K562 (cell line): ENCODE measurements at regions not wholly inside any gene's neighbourhood (a gene's known extent, or its start where the extent isn't known, plus 50 kb on each side); places are given as distances from the start of the nearest gene placed in this dataset.

ENCODE experiments used
- GATA2 ChIP-seq: sonication (generic); formaldehyde crosslinking; IDR thresholded peaks from 2 replicates; pipeline ENCODE4 v1.4.0; 2020; ENCODE audit warnings: mild to moderate bottlenecking, missing genetic modification reagents
- KAT2B ChIP-seq: IDR thresholded peaks from one replicate; pipeline ENCODE4 v1.6.1; 2012; ENCODE audit warnings: low read depth, mild to moderate bottlenecking, control low read depth, inconsistent platforms, low read length, moderate library complexity
- SMARCB1 ChIP-seq: IDR thresholded peaks from 2 replicates; pipeline ENCODE4 v1.6.1; 2011; ENCODE audit warnings: improper control_type of control experiment, low read depth; ENCODE audit not compliant: insufficient read length
- SNRNP70 ChIP-seq: fragments of 200-400 bp; formaldehyde crosslinking; optimal IDR thresholded peaks from 2 replicates; pipeline ENCODE3; 2017; ENCODE audit warnings: low read depth, low read length
- SP1 ChIP-seq: sonication (generic); formaldehyde crosslinking; IDR thresholded peaks from 2 replicates; pipeline ENCODE4 v1.8.1; 2022; ENCODE audit warnings: mild to moderate bottlenecking, missing genetic modification reagents
- SRF ChIP-seq, 2 experiments: fragments of 250-450, 450-650 bp in 1 of 2; sonication (Bioruptor Pico) in 1 of 2; sonication (generic) in 1 of 2; formaldehyde crosslinking; IDR thresholded peaks; 2 replicates each; pipeline versions ENCODE4 v1.5.0 to v1.5.1; 2020 to 2022; ENCODE audit warnings: mild to moderate bottlenecking in 1 of 2, missing genetic modification reagents in 1 of 2
- ZBTB7A ChIP-seq: IDR thresholded peaks from 2 replicates; pipeline ENCODE4 v1.6.1; 2011; ENCODE audit warnings: low read depth, mild to moderate bottlenecking, low read length, moderate library complexity, borderline replicate concordance; ENCODE audit not compliant: control insufficient read depth
- ZNF274 ChIP-seq: IDR thresholded peaks from 2 replicates; pipeline ENCODE4 v1.6.1; 2011; ENCODE audit warnings: low read depth, mild to moderate bottlenecking, low read length, moderate library complexity, borderline replicate concordance
- TF ChIP-seq, protein P1 (sequence below), 3 experiments: IDR thresholded peaks in 2 of 3; conservative IDR thresholded peaks in 1 of 3; 2 replicates each; pipeline ENCODE4 v1.5.1; 2011 to 2012; ENCODE audit warnings: low read length in 3 of 3, mild to moderate bottlenecking in 3 of 3, control low read depth in 2 of 3, improper control_type of control experiment in 1 of 3, inconsistent platforms in 1 of 3, low read depth in 1 of 3, mixed read lengths in 1 of 3, moderate library complexity in 1 of 3; ENCODE audit not compliant: insufficient read depth in 2 of 3
- TF ChIP-seq, protein P2 (sequence below): fragments of 250-450 bp; sonication (Bioruptor Pico); IDR thresholded peaks from 2 replicates; pipeline ENCODE4 v1.5.0; 2022; ENCODE audit warnings: mild to moderate bottlenecking

DNA sequence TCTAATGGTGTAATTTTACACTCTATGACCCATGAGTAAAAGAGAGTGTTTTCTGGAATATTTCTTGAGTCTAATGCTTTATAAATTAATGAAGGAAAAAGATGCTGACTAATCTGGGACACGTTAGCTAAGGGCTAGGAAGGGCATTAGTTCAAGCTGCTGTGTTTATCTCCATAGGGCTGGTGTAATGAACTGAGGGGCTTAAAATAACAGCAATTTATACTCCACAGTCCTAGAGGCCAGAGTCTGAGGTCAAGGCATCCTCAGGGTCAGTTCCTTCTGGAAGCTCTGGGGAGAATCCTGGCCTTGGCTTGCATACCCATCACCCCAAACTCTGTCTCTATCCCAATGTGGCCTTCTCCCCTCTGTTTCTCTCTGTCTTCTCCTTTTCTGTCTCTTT is 105.2 kb upstream of the PFKP start:
- TF ChIP-seq SNRNP70 (no peak), SMARCB1 (no peak), ZNF274 (no peak), SRF (CRISPR knock-in tag; IDR thresholded peaks at IDR 0.05) (no peak), GATA2 (CRISPR knock-in tag) (no peak), KAT2B (no peak), ZBTB7A (no peak), SP1 (CRISPR knock-in tag) (no peak)
- TF ChIP-seq, protein P1, sequence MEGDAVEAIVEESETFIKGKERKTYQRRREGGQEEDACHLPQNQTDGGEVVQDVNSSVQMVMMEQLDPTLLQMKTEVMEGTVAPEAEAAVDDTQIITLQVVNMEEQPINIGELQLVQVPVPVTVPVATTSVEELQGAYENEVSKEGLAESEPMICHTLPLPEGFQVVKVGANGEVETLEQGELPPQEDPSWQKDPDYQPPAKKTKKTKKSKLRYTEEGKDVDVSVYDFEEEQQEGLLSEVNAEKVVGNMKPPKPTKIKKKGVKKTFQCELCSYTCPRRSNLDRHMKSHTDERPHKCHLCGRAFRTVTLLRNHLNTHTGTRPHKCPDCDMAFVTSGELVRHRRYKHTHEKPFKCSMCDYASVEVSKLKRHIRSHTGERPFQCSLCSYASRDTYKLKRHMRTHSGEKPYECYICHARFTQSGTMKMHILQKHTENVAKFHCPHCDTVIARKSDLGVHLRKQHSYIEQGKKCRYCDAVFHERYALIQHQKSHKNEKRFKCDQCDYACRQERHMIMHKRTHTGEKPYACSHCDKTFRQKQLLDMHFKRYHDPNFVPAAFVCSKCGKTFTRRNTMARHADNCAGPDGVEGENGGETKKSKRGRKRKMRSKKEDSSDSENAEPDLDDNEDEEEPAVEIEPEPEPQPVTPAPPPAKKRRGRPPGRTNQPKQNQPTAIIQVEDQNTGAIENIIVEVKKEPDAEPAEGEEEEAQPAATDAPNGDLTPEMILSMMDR (IDR thresholded peaks at IDR 0.05 in 2 of 3, conservative IDR thresholded peaks at IDR 0.05 in 1 of 3; ENCODE audit: insufficient read depth in 2 of 3, low read depth in 1 of 3, low read length in 3 of 3), result no peak
- TF ChIP-seq, protein P2, sequence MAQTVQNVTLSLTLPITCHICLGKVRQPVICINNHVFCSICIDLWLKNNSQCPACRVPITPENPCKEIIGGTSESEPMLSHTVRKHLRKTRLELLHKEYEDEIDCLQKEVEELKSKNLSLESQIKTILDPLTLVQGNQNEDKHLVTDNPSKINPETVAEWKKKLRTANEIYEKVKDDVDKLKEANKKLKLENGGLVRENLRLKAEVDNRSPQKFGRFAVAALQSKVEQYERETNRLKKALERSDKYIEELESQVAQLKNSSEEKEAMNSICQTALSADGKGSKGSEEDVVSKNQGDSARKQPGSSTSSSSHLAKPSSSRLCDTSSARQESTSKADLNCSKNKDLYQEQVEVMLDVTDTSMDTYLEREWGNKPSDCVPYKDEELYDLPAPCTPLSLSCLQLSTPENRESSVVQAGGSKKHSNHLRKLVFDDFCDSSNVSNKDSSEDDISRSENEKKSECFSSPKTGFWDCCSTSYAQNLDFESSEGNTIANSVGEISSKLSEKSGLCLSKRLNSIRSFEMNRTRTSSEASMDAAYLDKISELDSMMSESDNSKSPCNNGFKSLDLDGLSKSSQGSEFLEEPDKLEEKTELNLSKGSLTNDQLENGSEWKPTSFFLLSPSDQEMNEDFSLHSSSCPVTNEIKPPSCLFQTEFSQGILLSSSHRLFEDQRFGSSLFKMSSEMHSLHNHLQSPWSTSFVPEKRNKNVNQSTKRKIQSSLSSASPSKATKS (CRISPR knock-in tag), result no peak
